ENCODE measurements at regions not wholly inside any gene's neighbourhood (a gene's known extent, or its start where the extent isn't known, plus 50 kb on each side); places are given as distances from the start of the nearest gene placed in this dataset.

DNA sequence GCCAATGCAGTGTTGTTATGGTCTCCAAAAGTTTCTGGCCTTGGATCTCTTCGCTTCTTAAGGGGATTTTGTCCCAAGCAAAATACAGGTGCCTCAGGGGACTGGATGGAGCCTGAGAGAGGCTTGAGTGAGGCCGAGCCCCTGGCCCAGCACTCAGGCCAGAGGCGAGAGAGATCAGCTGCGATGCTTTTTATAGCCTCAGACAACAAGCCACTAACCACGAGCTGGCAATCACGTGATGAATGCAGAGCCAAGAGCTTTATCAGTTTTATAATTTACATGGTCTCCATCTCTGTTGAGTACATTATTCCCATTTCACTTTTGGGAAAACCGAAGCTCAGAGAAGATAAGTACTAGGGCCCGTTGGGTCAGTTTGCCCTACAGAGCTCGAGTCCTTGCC is 360.0 kb upstream of the CDH5 start:
- Histone ChIP-seq H3K27me3 (no peaks in the 10 kb centered on the region), H3K36me3 (no peaks in the 10 kb centered on the region)
- 70% methylated on average over 9 of the region's 9 CpGs for WGBS

DNA sequence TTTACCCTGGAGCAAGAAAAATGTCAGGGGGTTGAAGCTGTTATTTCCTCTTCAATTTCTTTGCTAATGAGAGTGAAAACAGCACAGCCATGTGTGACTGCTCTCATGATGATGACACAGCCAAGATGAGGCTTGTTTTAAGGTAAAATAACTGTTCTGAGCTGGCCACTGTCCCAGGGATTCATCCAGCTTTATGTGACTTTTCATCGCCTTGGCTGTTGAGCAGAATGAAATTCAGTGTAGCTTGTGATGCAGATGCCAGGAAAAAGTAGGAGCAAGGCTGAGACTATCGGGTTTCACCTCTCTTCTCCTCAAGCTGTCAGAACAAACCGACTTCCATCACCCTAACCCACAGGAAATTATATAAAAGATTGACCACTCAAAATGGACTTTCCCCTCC is 361.8 kb upstream of the CDH5 start:
- no peaks in the 10 kb centered on the region for H3K9me3 ChIP-seq
- no peaks in the 10 kb centered on the region for H3K27me3 ChIP-seq
- TF ChIP-seq POLR2AphosphoS5 (IDR thresholded peaks at IDR 0.05) (no peak), POLR2A (IDR thresholded peaks at IDR 0.05) (no peak), EP300 (IDR thresholded peaks at IDR 0.05) (no peak)
- TF ChIP-seq, protein P1, sequence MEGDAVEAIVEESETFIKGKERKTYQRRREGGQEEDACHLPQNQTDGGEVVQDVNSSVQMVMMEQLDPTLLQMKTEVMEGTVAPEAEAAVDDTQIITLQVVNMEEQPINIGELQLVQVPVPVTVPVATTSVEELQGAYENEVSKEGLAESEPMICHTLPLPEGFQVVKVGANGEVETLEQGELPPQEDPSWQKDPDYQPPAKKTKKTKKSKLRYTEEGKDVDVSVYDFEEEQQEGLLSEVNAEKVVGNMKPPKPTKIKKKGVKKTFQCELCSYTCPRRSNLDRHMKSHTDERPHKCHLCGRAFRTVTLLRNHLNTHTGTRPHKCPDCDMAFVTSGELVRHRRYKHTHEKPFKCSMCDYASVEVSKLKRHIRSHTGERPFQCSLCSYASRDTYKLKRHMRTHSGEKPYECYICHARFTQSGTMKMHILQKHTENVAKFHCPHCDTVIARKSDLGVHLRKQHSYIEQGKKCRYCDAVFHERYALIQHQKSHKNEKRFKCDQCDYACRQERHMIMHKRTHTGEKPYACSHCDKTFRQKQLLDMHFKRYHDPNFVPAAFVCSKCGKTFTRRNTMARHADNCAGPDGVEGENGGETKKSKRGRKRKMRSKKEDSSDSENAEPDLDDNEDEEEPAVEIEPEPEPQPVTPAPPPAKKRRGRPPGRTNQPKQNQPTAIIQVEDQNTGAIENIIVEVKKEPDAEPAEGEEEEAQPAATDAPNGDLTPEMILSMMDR (IDR thresholded peaks at IDR 0.05) = no peak
- no peak for DNase-seq (ENCODE audit: low spot score in 2 of 2)
- H3K4me3 ChIP-seq = no peak overlapping the region
- H3K36me3 ChIP-seq = no peaks in the 10 kb centered on the region
- WGBS = 66% methylated on average over 3 of the region's 3 CpGs
- no peak overlapping the region for H3K27ac ChIP-seq
- no peaks in the 10 kb centered on the region for H3K4me1 ChIP-seq

More for the DNA sequence above, 360.0 kb upstream of the CDH5 start:
- H3K4me3 ChIP-seq = no peak overlapping the region
- no peak for DNase-seq (ENCODE audit: low spot score in 2 of 2)
- H3K4me1 ChIP-seq = no peaks in the 10 kb centered on the region
- no peaks in the 10 kb centered on the region for H3K9me3 ChIP-seq
- H3K27ac ChIP-seq = no peak overlapping the region
- TF ChIP-seq, protein P1 (IDR thresholded peaks at IDR 0.05) = no peak
- TF ChIP-seq POLR2A (IDR thresholded peaks at IDR 0.05) = no peak
- TF ChIP-seq POLR2AphosphoS5 (IDR thresholded peaks at IDR 0.05) = no peak
- TF ChIP-seq EP300 (IDR thresholded peaks at IDR 0.05) = no peak

DNA sequence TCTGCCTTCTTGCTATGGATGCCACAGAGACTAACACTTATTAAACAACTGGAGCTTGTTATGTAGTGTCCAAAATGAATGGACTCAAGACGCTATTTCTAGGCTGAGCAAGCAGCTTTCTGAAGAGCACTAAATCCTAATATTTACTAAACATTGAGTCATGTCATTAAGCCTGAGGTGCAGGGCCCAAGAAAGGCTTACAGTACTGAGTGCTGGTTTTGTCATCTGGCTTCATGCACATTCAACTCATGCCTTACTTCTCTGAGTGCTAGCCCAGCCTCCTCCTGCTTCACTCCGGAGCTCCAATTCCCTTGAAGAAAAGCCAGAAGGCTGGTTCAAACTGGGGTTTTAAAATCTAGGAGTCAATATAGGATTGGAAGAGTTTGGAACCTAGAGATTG is 363.3 kb upstream of the CDH5 start:
- Histone ChIP-seq H3K36me3 (no peaks in the 10 kb centered on the region), H3K4me1 (no peaks in the 10 kb centered on the region), H3K9me3 (no peaks in the 10 kb centered on the region), H3K27me3 (no peaks in the 10 kb centered on the region), H3K4me3 (no peak overlapping the region), H3K27ac (no peak overlapping the region)
- WGBS = 66% methylated on average over 2 of the region's 2 CpGs
- no peak for DNase-seq (ENCODE audit: low spot score in 2 of 2)
- TF ChIP-seq EP300 (IDR thresholded peaks at IDR 0.05) (no peak), POLR2A (IDR thresholded peaks at IDR 0.05) (no peak), POLR2AphosphoS5 (IDR thresholded peaks at IDR 0.05) (no peak)
- TF ChIP-seq, protein P1 (IDR thresholded peaks at IDR 0.05) = no peak

- WGBS = 73% methylated on average over 7 of the region's 7 CpGs
- no peak for DNase-seq (ENCODE audit: low spot score in 2 of 2)
- Histone ChIP-seq H3K27me3 (no peaks in the 10 kb centered on the region), H3K4me1 (no peaks in the 10 kb centered on the region), H3K27ac (no peak overlapping the region), H3K4me3 (no peak overlapping the region), H3K9me3 (no peaks in the 10 kb centered on the region), H3K36me3 (no peaks in the 10 kb centered on the region)
- TF ChIP-seq POLR2A (IDR thresholded peaks at IDR 0.05) (no peak), POLR2AphosphoS5 (IDR thresholded peaks at IDR 0.05) (no peak), EP300 (IDR thresholded peaks at IDR 0.05) (no peak)
- TF ChIP-seq, protein P1 (IDR thresholded peaks at IDR 0.05) = no peak
These were observed 363.9 kb upstream of the CDH5 start for GRCh38 chr16:66002601-66003000.

DNA sequence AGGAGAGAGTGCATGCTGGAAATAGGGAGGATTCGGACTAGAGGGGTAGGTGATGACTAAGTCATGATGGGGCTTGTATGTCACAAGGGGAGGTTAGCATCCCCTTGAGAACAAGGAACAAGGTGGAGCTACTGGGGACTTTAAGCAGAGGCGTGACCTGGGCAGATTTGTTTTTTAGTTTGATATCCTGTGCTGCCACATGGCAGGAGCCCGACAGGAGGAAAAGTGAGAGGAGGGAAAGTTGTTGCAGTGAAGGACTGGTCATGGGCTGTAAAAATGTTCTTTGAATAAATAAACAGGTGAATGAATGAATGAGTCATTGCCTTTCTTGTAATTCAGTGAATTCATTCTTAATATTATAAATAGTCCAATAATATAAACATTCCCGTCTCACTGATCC is 365.1 kb upstream of the CDH5 start:
- Histone ChIP-seq H3K9me3 (no peaks in the 10 kb centered on the region), H3K36me3 (no peaks in the 10 kb centered on the region), H3K27me3 (no peaks in the 10 kb centered on the region), H3K4me1 (no peaks in the 10 kb centered on the region), H3K27ac (no peak overlapping the region), H3K4me3 (no peak overlapping the region)
- no peak for TF ChIP-seq EP300 (IDR thresholded peaks at IDR 0.05)
- no peak for TF ChIP-seq POLR2AphosphoS5 (IDR thresholded peaks at IDR 0.05)
- TF ChIP-seq, protein P1 (IDR thresholded peaks at IDR 0.05) = no peak
- TF ChIP-seq POLR2A (IDR thresholded peaks at IDR 0.05) = no peak
- 67% methylated on average over 4 of the region's 4 CpGs for WGBS
- no peak for DNase-seq (ENCODE audit: low spot score in 2 of 2)

All from suprapubic skin (tissue), 4 donors.